GM23338 (cell line): ENCODE measurements at regions not wholly inside any gene's neighbourhood (a gene's known extent, or its start where the extent isn't known, plus 50 kb on each side); places are given as distances from the start of the nearest gene placed in this dataset.

ENCODE experiments used
- ATAC-seq: fragments of 200-7000 bp; cut with Tn5 transposase; 3 replicates; pipeline ENCODE4 v1.9.1; 2020
- DNase-seq: peaks from one replicate; pipeline ENCODE4 v3.0.0-alpha.2; 2015; ENCODE audit warnings: low spot score
- H2AFZ ChIP-seq: fragments of 200-600 bp; sonication (generic); 2 replicates; pipeline ENCODE4 v1.8.0; 2016; ENCODE audit warnings: antibody characterized with exemption, mild to moderate bottlenecking, moderate library complexity
- H3F3A ChIP-seq: fragments of 200-600 bp; sonication (generic); replicated peaks from 2 replicates; pipeline ENCODE4 v1.8.0; 2017; ENCODE audit warnings: antibody characterized with exemption, mixed run types, low read depth
- H3K27ac ChIP-seq: fragments of 200-600 bp; sonication (generic); 2 replicates; pipeline ENCODE4 v1.6.1; 2016; ENCODE audit warnings: low read depth
- H3K27me3 ChIP-seq: fragments of 200-600 bp; sonication (generic); 2 replicates; pipeline ENCODE4 v1.8.0; 2016; ENCODE audit warnings: mild to moderate bottlenecking, mixed run types, moderate library complexity; ENCODE audit not compliant: insufficient read depth
- H3K36me3 ChIP-seq: fragments of 200-600 bp; sonication (generic); 2 replicates; pipeline ENCODE4 v1.8.0; 2016; ENCODE audit warnings: mild to moderate bottlenecking; ENCODE audit not compliant: insufficient read depth
- H3K4me1 ChIP-seq: fragments of 200-600 bp; sonication (generic); 2 replicates; pipeline ENCODE4 v1.8.0; 2016; ENCODE audit warnings: mild to moderate bottlenecking, moderate library complexity; ENCODE audit not compliant: insufficient read depth
- H3K4me2 ChIP-seq: fragments of 200-600 bp; sonication (generic); 2 replicates; pipeline ENCODE4 v1.7.1; 2017; ENCODE audit warnings: mixed run types
- H3K4me3 ChIP-seq: fragments of 200-600 bp; sonication (generic); 2 replicates; pipeline ENCODE4 v1.6.1; 2016; ENCODE audit warnings: mixed run types
- H3K79me2 ChIP-seq: fragments of 200-600 bp; sonication (generic); replicated peaks from 2 replicates; pipeline ENCODE4 v1.8.0; 2017; ENCODE audit warnings: mild to moderate bottlenecking; ENCODE audit not compliant: insufficient read depth
- H3K9me2 ChIP-seq: fragments of 200-600 bp; sonication (generic); 2 replicates; pipeline ENCODE4 v1.8.0; 2017; ENCODE audit not compliant: insufficient read depth
- H4K20me1 ChIP-seq: fragments of 200-600 bp; sonication (generic); replicated peaks from 2 replicates; pipeline ENCODE4 v1.8.0; 2017; ENCODE audit warnings: mild to moderate bottlenecking; ENCODE audit not compliant: insufficient read depth
- H3K27ac Mint-ChIP-seq: 2 replicates; pipeline ENCODE4 v1.8.0; 2020; ENCODE audit warnings: inconsistent platforms, mild to moderate bottlenecking, moderate library complexity, mixed read lengths
- H3K27me3 Mint-ChIP-seq: 3 replicates; pipeline ENCODE4 v1.8.0; 2022; ENCODE audit warnings: low read depth, mild to moderate bottlenecking, moderate library complexity, mixed read lengths, inconsistent platforms; ENCODE audit not compliant: insufficient read depth, poor library complexity
- H3K36me3 Mint-ChIP-seq: 3 replicates; pipeline ENCODE4 v1.8.0; 2021; ENCODE audit warnings: low read depth, mild to moderate bottlenecking, inconsistent platforms, moderate library complexity, mixed read lengths
- H3K4me1 Mint-ChIP-seq: 3 replicates; pipeline ENCODE4 v1.8.0; 2020; ENCODE audit warnings: mild to moderate bottlenecking, inconsistent platforms, mixed read lengths
- H3K4me3 Mint-ChIP-seq: 3 replicates; pipeline ENCODE4 v1.8.0; 2021; ENCODE audit warnings: moderate library complexity, mild to moderate bottlenecking, inconsistent platforms, mixed read lengths
- H3K9me3 Mint-ChIP-seq: 3 replicates; pipeline ENCODE4 v1.8.0; 2020; ENCODE audit warnings: moderate library complexity, mild to moderate bottlenecking, inconsistent platforms, mixed read lengths
- TF ChIP-seq, protein P1 (sequence below), 2 experiments: fragments of 200-600 bp in 1 of 2; sonication (generic) in 1 of 2; conservative IDR thresholded peaks; 2 replicates each; pipeline versions ENCODE4 v1.5.1 to v1.6.1; 2016 to 2017; ENCODE audit warnings: antibody characterized with exemption in 2 of 2, low read depth in 2 of 2, mild to moderate bottlenecking in 2 of 2, moderate library complexity in 1 of 2
- TF ChIP-seq, protein P2 (sequence below): fragments of 250-450 bp; sonication (Bioruptor Pico); IDR thresholded peaks from 2 replicates; pipeline ENCODE4 v1.5.0; 2020; ENCODE audit warnings: mild to moderate bottlenecking, moderate library complexity
- TF ChIP-seq, protein P3 (sequence below): IDR thresholded peaks from 2 replicates; pipeline ENCODE4 v1.6.1; 2016; ENCODE audit warnings: antibody characterized with exemption

DNA sequence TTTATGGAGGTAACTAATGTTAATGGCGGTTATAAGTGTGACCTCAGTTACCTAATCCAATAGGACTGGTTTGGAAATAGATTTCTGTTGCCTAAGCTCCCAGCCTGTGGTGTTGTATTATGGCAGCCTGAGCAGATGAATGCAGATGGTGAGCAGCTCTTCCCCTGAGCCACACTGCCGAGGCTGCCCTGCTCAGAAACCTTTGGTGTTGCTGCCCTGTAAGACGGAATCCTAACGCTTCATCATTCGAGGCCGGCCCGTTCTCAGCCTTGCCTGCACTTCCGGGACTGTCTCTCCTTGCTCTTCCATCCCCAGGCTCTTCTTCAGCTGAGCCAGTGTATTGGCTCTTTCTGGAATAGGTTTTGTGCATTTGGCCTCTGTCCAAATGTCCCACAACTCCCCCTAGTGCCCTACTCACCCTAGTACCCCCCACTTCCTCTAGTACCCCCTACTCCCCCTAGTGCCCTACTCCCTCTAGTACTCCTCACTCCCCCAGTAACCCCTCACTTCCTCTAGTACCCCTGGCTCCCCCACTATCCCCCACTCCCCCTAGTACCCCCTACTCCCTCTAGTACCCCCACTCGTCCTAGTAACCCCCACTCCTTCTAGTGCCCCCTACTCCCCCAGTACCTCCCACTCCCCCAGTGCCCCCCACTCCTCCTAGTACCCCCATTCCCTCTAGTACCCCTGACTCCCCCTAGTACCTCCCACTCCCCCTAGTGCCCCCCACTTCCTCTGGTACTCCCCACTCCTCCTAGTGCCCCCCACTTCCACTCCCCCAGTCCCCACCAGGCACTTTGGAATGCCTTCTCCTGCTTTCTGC, 106.0 kb upstream of the TAF1B start:
- H3K4me3 Mint-ChIP-seq: no peak overlapping the region
- Histone ChIP-seq H3K9me2 (0 out of 2 replicates have a peak, but pooled peaks cover 3% of the 10 kb centered on the region), H3K36me3 (no peaks in the 10 kb centered on the region), H4K20me1 (no peaks in the 10 kb centered on the region), H2AFZ (no peak overlapping the region), H3F3A (no peaks in the 10 kb centered on the region), H3K27ac (no peak overlapping the region), H3K79me2 (no peaks in the 10 kb centered on the region), H3K27me3 (no peaks in the 10 kb centered on the region), H3K4me1 (no peaks in the 10 kb centered on the region), H3K4me3 (no peak overlapping the region), H3K4me2 (no peak overlapping the region)
- TF ChIP-seq, protein P1, sequence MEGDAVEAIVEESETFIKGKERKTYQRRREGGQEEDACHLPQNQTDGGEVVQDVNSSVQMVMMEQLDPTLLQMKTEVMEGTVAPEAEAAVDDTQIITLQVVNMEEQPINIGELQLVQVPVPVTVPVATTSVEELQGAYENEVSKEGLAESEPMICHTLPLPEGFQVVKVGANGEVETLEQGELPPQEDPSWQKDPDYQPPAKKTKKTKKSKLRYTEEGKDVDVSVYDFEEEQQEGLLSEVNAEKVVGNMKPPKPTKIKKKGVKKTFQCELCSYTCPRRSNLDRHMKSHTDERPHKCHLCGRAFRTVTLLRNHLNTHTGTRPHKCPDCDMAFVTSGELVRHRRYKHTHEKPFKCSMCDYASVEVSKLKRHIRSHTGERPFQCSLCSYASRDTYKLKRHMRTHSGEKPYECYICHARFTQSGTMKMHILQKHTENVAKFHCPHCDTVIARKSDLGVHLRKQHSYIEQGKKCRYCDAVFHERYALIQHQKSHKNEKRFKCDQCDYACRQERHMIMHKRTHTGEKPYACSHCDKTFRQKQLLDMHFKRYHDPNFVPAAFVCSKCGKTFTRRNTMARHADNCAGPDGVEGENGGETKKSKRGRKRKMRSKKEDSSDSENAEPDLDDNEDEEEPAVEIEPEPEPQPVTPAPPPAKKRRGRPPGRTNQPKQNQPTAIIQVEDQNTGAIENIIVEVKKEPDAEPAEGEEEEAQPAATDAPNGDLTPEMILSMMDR (conservative IDR thresholded peaks at IDR 0.05; ENCODE audit: low read depth in 2 of 2): peak in 1 of 2 experiments; percentile 31; a peak in 2 of 4 replicates
- TF ChIP-seq, protein P2, sequence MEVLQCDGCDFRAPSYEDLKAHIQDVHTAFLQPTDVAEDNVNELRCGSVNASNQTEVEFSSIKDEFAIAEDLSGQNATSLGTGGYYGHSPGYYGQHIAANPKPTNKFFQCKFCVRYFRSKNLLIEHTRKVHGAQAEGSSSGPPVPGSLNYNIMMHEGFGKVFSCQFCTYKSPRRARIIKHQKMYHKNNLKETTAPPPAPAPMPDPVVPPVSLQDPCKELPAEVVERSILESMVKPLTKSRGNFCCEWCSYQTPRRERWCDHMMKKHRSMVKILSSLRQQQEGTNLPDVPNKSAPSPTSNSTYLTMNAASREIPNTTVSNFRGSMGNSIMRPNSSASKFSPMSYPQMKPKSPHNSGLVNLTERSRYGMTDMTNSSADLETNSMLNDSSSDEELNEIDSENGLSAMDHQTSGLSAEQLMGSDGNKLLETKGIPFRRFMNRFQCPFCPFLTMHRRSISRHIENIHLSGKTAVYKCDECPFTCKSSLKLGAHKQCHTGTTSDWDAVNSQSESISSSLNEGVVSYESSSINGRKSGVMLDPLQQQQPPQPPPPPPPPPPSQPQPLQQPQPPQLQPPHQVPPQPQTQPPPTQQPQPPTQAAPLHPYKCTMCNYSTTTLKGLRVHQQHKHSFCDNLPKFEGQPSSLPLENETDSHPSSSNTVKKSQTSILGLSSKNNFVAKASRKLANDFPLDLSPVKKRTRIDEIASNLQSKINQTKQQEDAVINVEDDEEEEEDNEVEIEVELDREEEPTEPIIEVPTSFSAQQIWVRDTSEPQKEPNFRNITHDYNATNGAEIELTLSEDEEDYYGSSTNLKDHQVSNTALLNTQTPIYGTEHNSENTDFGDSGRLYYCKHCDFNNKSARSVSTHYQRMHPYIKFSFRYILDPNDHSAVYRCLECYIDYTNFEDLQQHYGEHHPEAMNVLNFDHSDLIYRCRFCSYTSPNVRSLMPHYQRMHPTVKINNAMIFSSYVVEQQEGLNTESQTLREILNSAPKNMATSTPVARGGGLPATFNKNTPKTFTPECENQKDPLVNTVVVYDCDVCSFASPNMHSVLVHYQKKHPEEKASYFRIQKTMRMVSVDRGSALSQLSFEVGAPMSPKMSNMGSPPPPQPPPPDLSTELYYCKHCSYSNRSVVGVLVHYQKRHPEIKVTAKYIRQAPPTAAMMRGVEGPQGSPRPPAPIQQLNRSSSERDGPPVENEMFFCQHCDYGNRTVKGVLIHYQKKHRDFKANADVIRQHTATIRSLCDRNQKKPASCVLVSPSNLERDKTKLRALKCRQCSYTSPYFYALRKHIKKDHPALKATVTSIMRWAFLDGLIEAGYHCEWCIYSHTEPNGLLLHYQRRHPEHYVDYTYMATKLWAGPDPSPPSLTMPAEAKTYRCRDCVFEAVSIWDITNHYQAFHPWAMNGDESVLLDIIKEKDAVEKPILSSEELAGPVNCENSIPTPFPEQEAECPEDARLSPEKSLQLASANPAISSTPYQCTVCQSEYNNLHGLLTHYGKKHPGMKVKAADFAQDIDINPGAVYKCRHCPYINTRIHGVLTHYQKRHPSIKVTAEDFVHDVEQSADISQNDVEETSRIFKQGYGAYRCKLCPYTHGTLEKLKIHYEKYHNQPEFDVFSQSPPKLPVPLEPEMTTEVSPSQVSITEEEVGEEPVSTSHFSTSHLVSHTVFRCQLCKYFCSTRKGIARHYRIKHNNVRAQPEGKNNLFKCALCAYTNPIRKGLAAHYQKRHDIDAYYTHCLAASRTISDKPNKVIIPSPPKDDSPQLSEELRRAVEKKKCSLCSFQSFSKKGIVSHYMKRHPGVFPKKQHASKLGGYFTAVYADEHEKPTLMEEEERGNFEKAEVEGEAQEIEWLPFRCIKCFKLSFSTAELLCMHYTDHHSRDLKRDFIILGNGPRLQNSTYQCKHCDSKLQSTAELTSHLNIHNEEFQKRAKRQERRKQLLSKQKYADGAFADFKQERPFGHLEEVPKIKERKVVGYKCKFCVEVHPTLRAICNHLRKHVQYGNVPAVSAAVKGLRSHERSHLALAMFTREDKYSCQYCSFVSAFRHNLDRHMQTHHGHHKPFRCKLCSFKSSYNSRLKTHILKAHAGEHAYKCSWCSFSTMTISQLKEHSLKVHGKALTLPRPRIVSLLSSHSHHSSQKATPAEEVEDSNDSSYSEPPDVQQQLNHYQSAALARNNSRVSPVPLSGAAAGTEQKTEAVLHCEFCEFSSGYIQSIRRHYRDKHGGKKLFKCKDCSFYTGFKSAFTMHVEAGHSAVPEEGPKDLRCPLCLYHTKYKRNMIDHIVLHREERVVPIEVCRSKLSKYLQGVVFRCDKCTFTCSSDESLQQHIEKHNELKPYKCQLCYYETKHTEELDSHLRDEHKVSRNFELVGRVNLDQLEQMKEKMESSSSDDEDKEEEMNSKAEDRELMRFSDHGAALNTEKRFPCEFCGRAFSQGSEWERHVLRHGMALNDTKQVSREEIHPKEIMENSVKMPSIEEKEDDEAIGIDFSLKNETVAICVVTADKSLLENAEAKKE: no peak
- TF ChIP-seq, protein P3, sequence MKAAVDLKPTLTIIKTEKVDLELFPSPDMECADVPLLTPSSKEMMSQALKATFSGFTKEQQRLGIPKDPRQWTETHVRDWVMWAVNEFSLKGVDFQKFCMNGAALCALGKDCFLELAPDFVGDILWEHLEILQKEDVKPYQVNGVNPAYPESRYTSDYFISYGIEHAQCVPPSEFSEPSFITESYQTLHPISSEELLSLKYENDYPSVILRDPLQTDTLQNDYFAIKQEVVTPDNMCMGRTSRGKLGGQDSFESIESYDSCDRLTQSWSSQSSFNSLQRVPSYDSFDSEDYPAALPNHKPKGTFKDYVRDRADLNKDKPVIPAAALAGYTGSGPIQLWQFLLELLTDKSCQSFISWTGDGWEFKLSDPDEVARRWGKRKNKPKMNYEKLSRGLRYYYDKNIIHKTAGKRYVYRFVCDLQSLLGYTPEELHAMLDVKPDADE: no peak
- H3K27me3 Mint-ChIP-seq: peaks cover 6% of the 10 kb centered on the region
- H3K9me3 Mint-ChIP-seq: peaks cover 20% of the 10 kb centered on the region
- H3K27ac Mint-ChIP-seq: no peak overlapping the region
- ATAC-seq (no peak), DNase-seq (no peak)
- H3K36me3 Mint-ChIP-seq: peaks cover 9% of the 10 kb centered on the region
- no peaks in the 10 kb centered on the region for H3K4me1 Mint-ChIP-seq
